ENCODE measurements at regions not wholly inside any gene's neighbourhood (a gene's known extent, or its start where the extent isn't known, plus 50 kb on each side); places are given as distances from the start of the nearest gene placed in this dataset.

- H3K4me3 ChIP-seq (ENCODE audit: control insufficient read depth, low read depth, low read length), result no peak overlapping the region
- DNase-seq (ENCODE audit: low read depth), result no peak
- no peak for TF ChIP-seq CTCF (IDR thresholded peaks at IDR 0.05; ENCODE audit: control insufficient read depth, insufficient read depth, low read depth, low read length, missing control alignments)
Measured at GRCh38 chr2:145666552-145666951, 1146.6 kb upstream of the ZEB2 start.

- DNase-seq (ENCODE audit: low read depth), result no peak
- TF ChIP-seq CTCF (IDR thresholded peaks at IDR 0.05; ENCODE audit: control insufficient read depth, insufficient read depth, low read depth, low read length, missing control alignments), result no peak
- H3K4me3 ChIP-seq (ENCODE audit: control insufficient read depth, low read depth, low read length), result no peak overlapping the region
Measured at GRCh38 chr2:145657265-145657664, 1137.3 kb upstream of the ZEB2 start.

GRCh38 chr2:145655165-145655765 is 1135.3 kb upstream of the ZEB2 start:
- no peak overlapping the region for H3K4me3 ChIP-seq (ENCODE audit: control insufficient read depth, low read depth, low read length)
- DNase-seq (ENCODE audit: low read depth), result no peak
- TF ChIP-seq CTCF (IDR thresholded peaks at IDR 0.05; ENCODE audit: control insufficient read depth, insufficient read depth, low read depth, low read length, missing control alignments), result no peak

GRCh38 chr2:145654746-145655145 is 1134.8 kb upstream of the ZEB2 start:
- TF ChIP-seq CTCF (IDR thresholded peaks at IDR 0.05; ENCODE audit: control insufficient read depth, insufficient read depth, low read depth, low read length, missing control alignments), result no peak
- no peak overlapping the region for H3K4me3 ChIP-seq (ENCODE audit: control insufficient read depth, low read depth, low read length)
- no peak for DNase-seq (ENCODE audit: low read depth)

GRCh38 chr2:145654156-145654555 is 1134.2 kb upstream of the ZEB2 start:
- DNase-seq (ENCODE audit: low read depth), result no peak
- no peak for TF ChIP-seq CTCF (IDR thresholded peaks at IDR 0.05; ENCODE audit: control insufficient read depth, insufficient read depth, low read depth, low read length, missing control alignments)
- H3K4me3 ChIP-seq (ENCODE audit: control insufficient read depth, low read depth, low read length), result no peak overlapping the region

- H3K4me3 ChIP-seq (ENCODE audit: control insufficient read depth, low read depth, low read length), result no peak overlapping the region
- no peak for DNase-seq (ENCODE audit: low read depth)
- TF ChIP-seq CTCF (IDR thresholded peaks at IDR 0.05; ENCODE audit: control insufficient read depth, insufficient read depth, low read depth, low read length, missing control alignments), result no peak
Measured at GRCh38 chr2:145653553-145653952, 1133.6 kb upstream of the ZEB2 start.
